ENCODE measurements at regions not wholly inside any gene's neighbourhood (a gene's known extent, or its start where the extent isn't known, plus 50 kb on each side); places are given as distances from the start of the nearest gene placed in this dataset.

- peak; percentile 6 for DNase-seq (ENCODE audit: low read depth)
- TF ChIP-seq CTCF (IDR thresholded peaks at IDR 0.05; ENCODE audit: low read depth, low read length): no peak
- no peak for TF ChIP-seq POLR2A (IDR thresholded peaks at IDR 0.05; ENCODE audit: extremely low read depth, insufficient read length)
- TF ChIP-seq MYC (IDR thresholded peaks at IDR 0.05; ENCODE audit: low read depth, low read length): no peak
- no peak for TF ChIP-seq MAX (IDR thresholded peaks at IDR 0.05; ENCODE audit: low read depth, low read length)
- no peak overlapping the region for H3K4me3 ChIP-seq (ENCODE audit: low read depth, low read length)
Measured at GRCh38 chr4:37073226-37073840, 171.2 kb upstream of the NWD2 start.

GRCh38 chr4:37082912-37083311, 161.6 kb upstream of the NWD2 start:
- DNase-seq (ENCODE audit: low read depth): no peak
- TF ChIP-seq MYC (IDR thresholded peaks at IDR 0.05; ENCODE audit: low read depth, low read length): no peak
- no peak for TF ChIP-seq POLR2A (IDR thresholded peaks at IDR 0.05; ENCODE audit: extremely low read depth, insufficient read length)
- TF ChIP-seq MAX (IDR thresholded peaks at IDR 0.05; ENCODE audit: low read depth, low read length): no peak

GRCh38 chr4:37095925-37096324, 148.6 kb upstream of the NWD2 start:
- H3K4me3 ChIP-seq (ENCODE audit: low read depth, low read length): no peak overlapping the region
- no peak for DNase-seq (ENCODE audit: low read depth)
- TF ChIP-seq MAX (IDR thresholded peaks at IDR 0.05; ENCODE audit: low read depth, low read length) (no peak), MYC (IDR thresholded peaks at IDR 0.05; ENCODE audit: low read depth, low read length) (no peak), CTCF (IDR thresholded peaks at IDR 0.05; ENCODE audit: low read depth, low read length) (no peak), POLR2A (IDR thresholded peaks at IDR 0.05; ENCODE audit: extremely low read depth, insufficient read length) (no peak)

More at GRCh38 chr4:37082912-37083311, 161.6 kb upstream of the NWD2 start:
- H3K4me3 ChIP-seq (ENCODE audit: low read depth, low read length): no peak overlapping the region

- no peak overlapping the region for H3K4me3 ChIP-seq (ENCODE audit: low read depth, low read length)
- TF ChIP-seq MYC (IDR thresholded peaks at IDR 0.05; ENCODE audit: low read depth, low read length): no peak
- TF ChIP-seq MAX (IDR thresholded peaks at IDR 0.05; ENCODE audit: low read depth, low read length): no peak
Measured at GRCh38 chr4:37101182-37101581, 143.4 kb upstream of the NWD2 start.

GRCh38 chr4:37101686-37102085, 142.9 kb upstream of the NWD2 start:
- DNase-seq (ENCODE audit: low read depth): no peak
- no peak overlapping the region for H3K4me3 ChIP-seq (ENCODE audit: low read depth, low read length)
- TF ChIP-seq MYC (IDR thresholded peaks at IDR 0.05; ENCODE audit: low read depth, low read length) (no peak), CTCF (IDR thresholded peaks at IDR 0.05; ENCODE audit: low read depth, low read length) (no peak), MAX (IDR thresholded peaks at IDR 0.05; ENCODE audit: low read depth, low read length) (no peak), POLR2A (IDR thresholded peaks at IDR 0.05; ENCODE audit: extremely low read depth, insufficient read length) (no peak)

More at GRCh38 chr4:37101182-37101581, 143.4 kb upstream of the NWD2 start:
- no peak for DNase-seq (ENCODE audit: low read depth)

GRCh38 chr4:37109756-37110155, 134.8 kb upstream of the NWD2 start:
- TF ChIP-seq MAX (IDR thresholded peaks at IDR 0.05; ENCODE audit: low read depth, low read length): no peak
- TF ChIP-seq MYC (IDR thresholded peaks at IDR 0.05; ENCODE audit: low read depth, low read length): no peak
- no peak for TF ChIP-seq POLR2A (IDR thresholded peaks at IDR 0.05; ENCODE audit: extremely low read depth, insufficient read length)
- no peak for TF ChIP-seq CTCF (IDR thresholded peaks at IDR 0.05; ENCODE audit: low read depth, low read length)
- DNase-seq (ENCODE audit: low read depth): no peak
- no peak overlapping the region for H3K4me3 ChIP-seq (ENCODE audit: low read depth, low read length)

Data from NB4 (cell line).